HG02642 (cell line): ENCODE measurements at regions not wholly inside any gene's neighbourhood (a gene's known extent, or its start where the extent isn't known, plus 50 kb on each side); places are given as distances from the start of the nearest gene placed in this dataset.

Experiments
- ATAC-seq: cut with Tn5 transposase; IDR thresholded peaks from one replicate; pipeline ENCODE4 v1.9.1; 2021; ENCODE audit warnings: mild to moderate bottlenecking; ENCODE audit not compliant: unreplicated experiment, poor library complexity

- ATAC-seq = no peak
These were observed 187.2 kb downstream of the FOXL1 start for GRCh38 chr16:86765389-86766026.

GRCh38 chr16:86766700-86767099 is 188.4 kb downstream of the FOXL1 start:
- no peak for ATAC-seq

GRCh38 chr16:86768228-86768791 is 190.0 kb downstream of the FOXL1 start:
- ATAC-seq = no peak

GRCh38 chr16:86768999-86769398 is 190.7 kb downstream of the FOXL1 start:
- no peak for ATAC-seq

- no peak for ATAC-seq
These were observed 193.4 kb downstream of the FOXL1 start for GRCh38 chr16:86771506-86772460.

- no peak for ATAC-seq
These were observed 194.5 kb downstream of the FOXL1 start for GRCh38 chr16:86772671-86773353.

- no peak for ATAC-seq
These were observed 195.0 kb downstream of the FOXL1 start for GRCh38 chr16:86773354-86773715.

- no peak for ATAC-seq
These were observed 196.6 kb downstream of the FOXL1 start for GRCh38 chr16:86774931-86775330.

- no peak for ATAC-seq
These were observed 197.2 kb downstream of the FOXL1 start for GRCh38 chr16:86775511-86775921.

GRCh38 chr16:86777381-86777946 is 199.1 kb downstream of the FOXL1 start:
- ATAC-seq = no peak

- no peak for ATAC-seq
These were observed 199.9 kb downstream of the FOXL1 start for GRCh38 chr16:86778108-86778745.

GRCh38 chr16:86778978-86779377 is 200.6 kb downstream of the FOXL1 start:
- no peak for ATAC-seq

GRCh38 chr16:86781046-86781445 is 202.7 kb downstream of the FOXL1 start:
- ATAC-seq = no peak

- ATAC-seq = no peak
These were observed 205.6 kb downstream of the FOXL1 start for GRCh38 chr16:86783636-86784626.

GRCh38 chr16:86786338-86786737 is 208.0 kb downstream of the FOXL1 start:
- ATAC-seq = no peak

- no peak for ATAC-seq
These were observed 208.6 kb downstream of the FOXL1 start for GRCh38 chr16:86786994-86787393.

- ATAC-seq = no peak
These were observed 209.2 kb downstream of the FOXL1 start for GRCh38 chr16:86787538-86787937.

- ATAC-seq = no peak
These were observed 211.3 kb downstream of the FOXL1 start for GRCh38 chr16:86789621-86790051.
